ENCODE measurements at regions not wholly inside any gene's neighbourhood (a gene's known extent, or its start where the extent isn't known, plus 50 kb on each side); places are given as distances from the start of the nearest gene placed in this dataset.

DNA sequence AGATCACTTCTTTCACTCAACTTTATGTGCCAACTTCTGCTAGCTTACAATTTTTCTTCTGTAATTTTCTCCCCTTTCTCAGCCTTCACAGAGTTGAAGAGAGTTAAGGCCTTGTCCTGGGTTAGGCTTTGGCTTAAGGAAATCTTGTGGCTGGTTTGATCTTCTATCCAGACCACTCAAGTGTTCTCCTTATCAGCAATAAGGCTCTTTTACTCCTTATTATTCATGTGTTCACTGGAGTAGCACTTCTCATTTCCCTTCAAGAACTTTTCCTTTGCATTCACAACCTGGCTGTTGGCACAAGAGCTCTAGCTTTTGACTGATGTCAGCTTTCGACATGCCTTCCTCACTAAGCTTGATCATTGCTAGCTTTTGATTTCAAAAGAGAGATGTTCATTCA lies 86.9 kb upstream of the ALDH1B1 start:
- Histone ChIP-seq H3K27ac (ENCODE audit: low read depth in 1 of 2, low read length in 2 of 2) (no peak overlapping the region), H3K27me3 (ENCODE audit: control insufficient read depth in 1 of 2, insufficient read depth in 2 of 2, low read length in 2 of 2) (no peaks in the 10 kb centered on the region), H3K4me1 (ENCODE audit: insufficient read depth, low read length) (no peaks in the 10 kb centered on the region), H3K36me3 (ENCODE audit: insufficient read depth, low read length) (no peaks in the 10 kb centered on the region), H3K9me3 (ENCODE audit: control insufficient read depth in 1 of 2, insufficient read depth in 1 of 2, low read length in 2 of 2) (no peaks in the 10 kb centered on the region), H3K4me3 (ENCODE audit: low read length) (no peak overlapping the region)
- H3K4me3 Mint-ChIP-seq: no peak overlapping the region
- H3K27me3 Mint-ChIP-seq: no peaks in the 10 kb centered on the region
- no peaks in the 10 kb centered on the region for H3K4me1 Mint-ChIP-seq (ENCODE audit: low read depth)
- H3K27ac Mint-ChIP-seq: no peak overlapping the region
- ChIA-PET POLR2A (no interaction called here), CTCF (no interaction called here)
- no peaks in the 10 kb centered on the region for H3K9me3 Mint-ChIP-seq
- TF ChIP-seq, protein P1, sequence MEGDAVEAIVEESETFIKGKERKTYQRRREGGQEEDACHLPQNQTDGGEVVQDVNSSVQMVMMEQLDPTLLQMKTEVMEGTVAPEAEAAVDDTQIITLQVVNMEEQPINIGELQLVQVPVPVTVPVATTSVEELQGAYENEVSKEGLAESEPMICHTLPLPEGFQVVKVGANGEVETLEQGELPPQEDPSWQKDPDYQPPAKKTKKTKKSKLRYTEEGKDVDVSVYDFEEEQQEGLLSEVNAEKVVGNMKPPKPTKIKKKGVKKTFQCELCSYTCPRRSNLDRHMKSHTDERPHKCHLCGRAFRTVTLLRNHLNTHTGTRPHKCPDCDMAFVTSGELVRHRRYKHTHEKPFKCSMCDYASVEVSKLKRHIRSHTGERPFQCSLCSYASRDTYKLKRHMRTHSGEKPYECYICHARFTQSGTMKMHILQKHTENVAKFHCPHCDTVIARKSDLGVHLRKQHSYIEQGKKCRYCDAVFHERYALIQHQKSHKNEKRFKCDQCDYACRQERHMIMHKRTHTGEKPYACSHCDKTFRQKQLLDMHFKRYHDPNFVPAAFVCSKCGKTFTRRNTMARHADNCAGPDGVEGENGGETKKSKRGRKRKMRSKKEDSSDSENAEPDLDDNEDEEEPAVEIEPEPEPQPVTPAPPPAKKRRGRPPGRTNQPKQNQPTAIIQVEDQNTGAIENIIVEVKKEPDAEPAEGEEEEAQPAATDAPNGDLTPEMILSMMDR (IDR thresholded peaks at IDR 0.05): no peak
- intact Hi-C loops (cut with DNase I, micrococcal nuclease): no loop called here
- no peak for DNase-seq
- no peaks in the 10 kb centered on the region for H3K36me3 Mint-ChIP-seq (ENCODE audit: low read depth)
- no peak for ATAC-seq (ENCODE audit: poor library complexity)

DNA sequence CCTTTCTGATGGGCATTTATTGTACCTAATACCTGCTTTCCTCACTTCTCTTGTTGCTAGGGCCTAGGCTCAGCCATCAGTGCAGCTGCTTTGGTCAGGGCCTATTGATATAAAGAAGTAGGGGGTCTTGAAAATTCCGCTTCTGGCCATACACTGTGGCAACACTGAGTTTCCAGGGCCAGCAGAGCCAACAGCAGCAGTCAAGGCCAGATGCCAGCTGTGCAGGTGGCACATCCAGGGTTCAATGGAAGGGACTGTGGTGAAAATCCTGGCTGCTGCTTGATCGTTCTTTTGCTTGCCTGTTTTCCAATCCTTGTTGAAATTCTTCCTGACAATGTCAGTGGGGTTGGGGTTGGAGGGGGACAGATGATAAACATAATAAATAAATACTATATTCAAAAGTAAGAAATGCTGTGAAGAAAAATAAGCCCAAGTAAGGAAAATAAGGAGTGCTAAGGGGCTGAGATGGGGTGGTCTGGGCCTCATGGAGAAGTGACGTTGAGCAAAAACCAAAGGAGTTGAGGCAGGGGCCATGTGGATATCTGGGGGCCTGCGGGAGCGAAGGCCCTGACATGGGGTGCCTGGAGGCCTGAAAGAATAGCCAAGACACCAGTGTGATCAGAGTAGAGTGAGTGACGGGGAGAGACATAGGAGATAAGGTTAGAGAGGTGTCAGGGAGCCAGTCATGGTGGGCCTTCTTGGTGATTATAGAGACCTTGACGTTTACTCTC lies 91.0 kb upstream of the ALDH1B1 start:
- Mint-ChIP-seq H3K9me3 (no peaks in the 10 kb centered on the region), H3K27ac (no peak overlapping the region), H3K36me3 (ENCODE audit: low read depth) (no peaks in the 10 kb centered on the region), H3K27me3 (no peaks in the 10 kb centered on the region), H3K4me3 (no peak overlapping the region), H3K4me1 (ENCODE audit: low read depth) (no peaks in the 10 kb centered on the region)
- Histone ChIP-seq H3K27ac (ENCODE audit: low read depth in 1 of 2, low read length in 2 of 2) (no peak overlapping the region), H3K4me3 (ENCODE audit: low read length) (no peak overlapping the region), H3K9me3 (ENCODE audit: control insufficient read depth in 1 of 2, insufficient read depth in 1 of 2, low read length in 2 of 2) (no peaks in the 10 kb centered on the region), H3K27me3 (ENCODE audit: control insufficient read depth in 1 of 2, insufficient read depth in 2 of 2, low read length in 2 of 2) (no peaks in the 10 kb centered on the region), H3K36me3 (ENCODE audit: insufficient read depth, low read length) (no peaks in the 10 kb centered on the region), H3K4me1 (ENCODE audit: insufficient read depth, low read length) (no peaks in the 10 kb centered on the region)
- CTCF ChIA-PET: no interaction called here
- ATAC-seq (ENCODE audit: poor library complexity) (no peak), DNase-seq (no peak)
- POLR2A ChIA-PET: no interaction called here
- TF ChIP-seq, protein P1 (IDR thresholded peaks at IDR 0.05): no peak
- intact Hi-C loops (cut with DNase I, micrococcal nuclease): no loop called here

DNA sequence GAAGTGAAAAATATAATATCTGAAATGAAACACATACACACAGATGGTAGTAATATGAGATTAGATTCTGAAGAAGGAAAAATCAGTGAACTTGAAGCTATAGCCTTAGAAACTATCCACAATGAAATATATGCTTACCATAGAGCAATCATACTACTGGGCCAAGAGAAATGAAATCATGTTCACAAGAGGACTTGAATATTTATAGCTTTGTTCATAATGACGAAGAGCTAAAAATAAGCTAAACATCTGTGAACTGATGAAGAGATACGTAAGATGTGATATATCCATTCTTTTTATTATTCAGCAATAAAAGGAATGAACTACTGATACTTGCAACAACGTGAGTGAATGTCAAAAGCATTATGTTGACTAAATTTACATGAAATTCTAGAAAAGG lies 92.6 kb upstream of the ALDH1B1 start:
- Mint-ChIP-seq H3K4me1 (ENCODE audit: low read depth) (no peaks in the 10 kb centered on the region), H3K27me3 (no peaks in the 10 kb centered on the region), H3K27ac (no peak overlapping the region), H3K36me3 (ENCODE audit: low read depth) (no peaks in the 10 kb centered on the region), H3K4me3 (no peak overlapping the region), H3K9me3 (no peaks in the 10 kb centered on the region)
- Histone ChIP-seq H3K27me3 (ENCODE audit: control insufficient read depth in 1 of 2, insufficient read depth in 2 of 2, low read length in 2 of 2) (no peaks in the 10 kb centered on the region), H3K4me1 (ENCODE audit: insufficient read depth, low read length) (no peaks in the 10 kb centered on the region), H3K9me3 (ENCODE audit: control insufficient read depth in 1 of 2, insufficient read depth in 1 of 2, low read length in 2 of 2) (no peaks in the 10 kb centered on the region), H3K36me3 (ENCODE audit: insufficient read depth, low read length) (no peaks in the 10 kb centered on the region), H3K4me3 (ENCODE audit: low read length) (no peak overlapping the region), H3K27ac (ENCODE audit: low read depth in 1 of 2, low read length in 2 of 2) (no peak overlapping the region)
- POLR2A ChIA-PET: no interaction called here
- intact Hi-C loops (cut with DNase I, micrococcal nuclease): no loop called here
- DNase-seq (no peak), ATAC-seq (ENCODE audit: poor library complexity) (no peak)
- TF ChIP-seq, protein P1 (IDR thresholded peaks at IDR 0.05): no peak
- CTCF ChIA-PET: no interaction called here
